K562 (cell line): ENCODE measurements at regions not wholly inside any gene's neighbourhood (a gene's known extent, or its start where the extent isn't known, plus 50 kb on each side); places are given as distances from the start of the nearest gene placed in this dataset.

ENCODE experiments used
- ATAC-seq: fragments of 200-7000 bp; cut with Tn5 transposase; 3 replicates; pipeline ENCODE4 v1.9.1; 2020; ENCODE audit warnings: moderate library complexity
- BruUV-seq: library from RNA; stranded (reverse); fragments of 400-500 nt; replicated peaks from 2 replicates; lab custom pipeline; 2021; lab: Mats Ljungman, UMichigan
- CTCF ChIA-PET: fragments of 300-600 bp; formaldehyde crosslinking; extraction: SDS; loops from one replicate; lab custom pipeline; 2021; ENCODE audit warnings: low intra/inter-chr PET ratio; lab: Yijun Ruan, JAX
- POLR2A ChIA-PET: fragments of 300-600, 350-650 bp; sonication (Branson Sonifier 250); formaldehyde crosslinking; extraction: SDS; loops from one replicate; lab custom pipeline; 2021; ENCODE audit warnings: antibody characterized with exemption, inconsistent platforms; lab: Yijun Ruan, JAX
- DNase-seq, 4 experiments: peaks; one replicate each; pipeline versions ENCODE4 v3.0.0 to v3.0.0-alpha.2; 2011 to 2018; ENCODE audit warnings: low spot score in 3 of 4, mixed read lengths in 3 of 4; ENCODE audit errors: extremely low read depth in 1 of 4
- FAIRE-seq: peaks from 2 replicates; lab custom pipeline; 2011; peaks lifted over from hg19 to GRCh38; lab: Jason Lieb, UNC
- H2AFZ ChIP-seq: 2 replicates; pipeline ENCODE4 v1.6.0; 2011; ENCODE audit warnings: low read depth, low read length, control low read depth, inconsistent platforms
- H3K27ac ChIP-seq: fragments of 200-600 bp; 3 replicates; pipeline ENCODE4 v1.8.0; 2011; ENCODE audit warnings: low read depth, mild to moderate bottlenecking, control low read depth, inconsistent platforms, low read length, moderate library complexity, mixed read lengths; ENCODE audit errors: extremely low read depth
- H3K27me3 ChIP-seq, 2 experiments: fragments of 300-600 bp in 1 of 2; 2 replicates in 1 of 2; 3 replicates in 1 of 2; pipeline versions ENCODE4 v1.6.0 to v1.8.0; 2011; ENCODE audit warnings: inconsistent platforms in 2 of 2, low read length in 2 of 2, mild to moderate bottlenecking in 1 of 2, mixed read lengths in 1 of 2, moderate library complexity in 1 of 2; ENCODE audit not compliant: control insufficient read depth in 2 of 2, insufficient read depth in 2 of 2
- H3K36me3 ChIP-seq: fragments of 300-600 bp; 3 replicates; pipeline ENCODE4 v1.8.0; 2011; ENCODE audit warnings: mild to moderate bottlenecking, low read length, inconsistent platforms; ENCODE audit not compliant: control insufficient read depth, insufficient read depth
- H3K4me1 ChIP-seq, 2 experiments: fragments of 200-600 bp in 1 of 2; replicated peaks in 1 of 2; 2 replicates in 1 of 2; 3 replicates in 1 of 2; pipeline versions ENCODE4 v1.5.1 to v1.8.0; 2011; ENCODE audit warnings: inconsistent platforms in 2 of 2, low read length in 2 of 2, mild to moderate bottlenecking in 1 of 2, mixed read lengths in 1 of 2, moderate library complexity in 1 of 2; ENCODE audit not compliant: control insufficient read depth in 2 of 2, insufficient read depth in 2 of 2
- H3K4me2 ChIP-seq: 2 replicates; pipeline ENCODE4 v1.6.1; 2011; ENCODE audit warnings: low read length, control low read depth, inconsistent platforms, mixed read lengths; ENCODE audit not compliant: insufficient read depth
- H3K4me3 ChIP-seq: fragments of 200-600 bp; sonication (generic), shearing (Covaris generic); 2 replicates; pipeline ENCODE4 v1.5.1; 2016; ENCODE audit warnings: control low read depth, inconsistent platforms
- H3K79me2 ChIP-seq: fragments of 200-600 bp; 3 replicates; pipeline ENCODE4 v1.8.0; 2011; ENCODE audit warnings: low read length, inconsistent platforms; ENCODE audit not compliant: control insufficient read depth, insufficient read depth
- H3K9ac ChIP-seq, 2 experiments: 2 replicates each; pipeline versions ENCODE4 v1.6.0 to v1.6.1; 2011; ENCODE audit warnings: low read depth in 2 of 2, low read length in 2 of 2, control low read depth in 1 of 2, inconsistent platforms in 1 of 2, mild to moderate bottlenecking in 1 of 2, mixed read lengths in 1 of 2; ENCODE audit not compliant: insufficient read depth in 1 of 2
- H3K9me1 ChIP-seq: one replicate; pipeline ENCODE4 v1.6.0; 2011; ENCODE audit warnings: inconsistent platforms, mild to moderate bottlenecking, low read length, moderate library complexity; ENCODE audit not compliant: control insufficient read depth, insufficient read depth
- H3K9me3 ChIP-seq: replicated peaks from 2 replicates; pipeline ENCODE4 v1.5.1; 2011; ENCODE audit warnings: low read depth, low read length, inconsistent platforms; ENCODE audit not compliant: control insufficient read depth, insufficient read depth
- H4K20me1 ChIP-seq: replicated peaks from 2 replicates; pipeline ENCODE4 v1.6.1; 2011; ENCODE audit warnings: low read length, inconsistent platforms, mixed read lengths; ENCODE audit not compliant: control insufficient read depth, insufficient read depth
- CLOCK ChIP-seq: fragments of 250-450 bp; sonication (Bioruptor Pico); IDR thresholded peaks from 2 replicates; pipeline ENCODE4 v1.4.0; 2020; ENCODE audit warnings: mild to moderate bottlenecking, moderate library complexity, borderline replicate concordance
- DIDO1 ChIP-seq: fragments of 450-650 bp; IDR thresholded peaks from 2 replicates; pipeline ENCODE4 v1.6.1; 2016; ENCODE audit warnings: low read depth, missing biosample characterization, missing genetic modification characterization
- ETV5 ChIP-seq: sonication (generic); formaldehyde crosslinking; IDR thresholded peaks from 2 replicates; pipeline ENCODE4 v1.4.0; 2020; ENCODE audit warnings: low read depth, mild to moderate bottlenecking, missing genetic modification reagents
- GATAD2A ChIP-seq: fragments of 450-650 bp; IDR thresholded peaks from 2 replicates; pipeline ENCODE4 v1.6.1; 2017
- JUN ChIP-seq, 2 experiments: sonication (generic) in 1 of 2; formaldehyde crosslinking in 1 of 2; IDR thresholded peaks; 2 replicates each; pipeline versions ENCODE4 v1.6.1 to v1.8.0; 2012 to 2022; ENCODE audit warnings: borderline replicate concordance in 2 of 2, mild to moderate bottlenecking in 2 of 2, improper control_type of control experiment in 1 of 2, low read depth in 1 of 2, low read length in 1 of 2, missing genetic modification reagents in 1 of 2
- MLLT1 ChIP-seq, 2 experiments: fragments of 450-650 bp; IDR thresholded peaks; 2 replicates each; pipeline ENCODE4 v1.6.1; 2016
- NCOA1 ChIP-seq: fragments of 450-650 bp; IDR thresholded peaks from 2 replicates; pipeline ENCODE4 v1.6.1; 2016; ENCODE audit warnings: low read depth
- NRF1 ChIP-seq, 2 experiments: fragments of 450-650 bp; IDR thresholded peaks in 1 of 2; conservative IDR thresholded peaks in 1 of 2; 2 replicates each; pipeline ENCODE4 v1.6.1; 2014; ENCODE audit warnings: mild to moderate bottlenecking in 2 of 2
- RBM25 ChIP-seq: fragments of 200-400 bp; formaldehyde crosslinking; IDR thresholded peaks from 2 replicates; pipeline ENCODE4 v1.6.1; 2018; ENCODE audit warnings: low read length, low read depth, moderate library complexity; ENCODE audit not compliant: severe bottlenecking
- SIN3A ChIP-seq, 2 experiments: fragments of 150-350 bp in 1 of 2; IDR thresholded peaks; 2 replicates each; pipeline ENCODE4 v1.6.1; 2011 to 2016; ENCODE audit warnings: borderline replicate concordance in 2 of 2, low read depth in 2 of 2, low read length in 2 of 2, mild to moderate bottlenecking in 2 of 2, moderate library complexity in 2 of 2; ENCODE audit not compliant: control insufficient read depth in 1 of 2
- SMC3 ChIP-seq: conservative IDR thresholded peaks from 2 replicates; pipeline ENCODE4 v1.6.1; 2011; ENCODE audit warnings: low read depth, low read length, improper control_type of control experiment; ENCODE audit not compliant: insufficient read depth
- TAL1 ChIP-seq: fragments of 450-650 bp; IDR thresholded peaks from 2 replicates; pipeline ENCODE4 v1.6.1; 2016; ENCODE audit warnings: mild to moderate bottlenecking
- TOE1 ChIP-seq, 2 experiments: fragments of 450-650 bp in 1 of 2; sonication (generic) in 1 of 2; formaldehyde crosslinking in 1 of 2; IDR thresholded peaks; 2 replicates each; pipeline versions ENCODE4 v1.7.1 to v1.8.0; 2016 to 2022; ENCODE audit warnings: borderline replicate concordance in 2 of 2, mild to moderate bottlenecking in 2 of 2, antibody characterized with exemption in 1 of 2, inconsistent platforms in 1 of 2, low read depth in 1 of 2, missing genetic modification reagents in 1 of 2, moderate library complexity in 1 of 2
- ZBTB26 ChIP-seq: fragments of 450-650 bp; formaldehyde crosslinking; IDR thresholded peaks from 2 replicates; pipeline ENCODE4 v1.4.0; 2022; ENCODE audit warnings: missing genetic modification characterization
- ZNF143 ChIP-seq: sonication (generic); formaldehyde crosslinking; IDR thresholded peaks from 2 replicates; pipeline ENCODE4 v1.9.0; 2022; ENCODE audit warnings: mild to moderate bottlenecking, missing genetic modification reagents
- ZNF431 ChIP-seq: sonication (generic); formaldehyde crosslinking; IDR thresholded peaks from 2 replicates; pipeline ENCODE4 v1.8.0; 2022; ENCODE audit warnings: mild to moderate bottlenecking, missing genetic modification reagents
- ZNF785 ChIP-seq: fragments of 250-450 bp; sonication (Bioruptor Pico); IDR thresholded peaks from 2 replicates; pipeline ENCODE4 v1.4.0; 2020; ENCODE audit warnings: mild to moderate bottlenecking
- WGBS: fragments of 100-300 bp; shearing (Covaris generic); methylation state at CpG from one replicate; pipeline ENCODE4 v1.1.6; 2016; ENCODE audit warnings: low coverage, mixed read lengths; ENCODE audit not compliant: insufficient coverage; ENCODE audit errors: missing lambda C conversion rate; 5-methylcytosine and 5-hydroxymethylcytosine counted together
- in situ Hi-C: fragments of 300-500 bp; cut with MboI; formaldehyde crosslinking; loops from 4 replicates; pipeline ENCODE4 v1.15.0; 2018; ENCODE audit warnings: inconsistent platforms, mixed read lengths
- intact Hi-C: fragments of 100-400 bp; cut with micrococcal nuclease; formaldehyde crosslinking; loops from 2 replicates; pipeline ENCODE4 v1.14.2; 2022

- Histone ChIP-seq H3K4me1 (no peaks in the 10 kb centered on the region), H2AFZ (no peak overlapping the region), H3K27ac (no peak overlapping the region), H3K4me2 (no peak overlapping the region), H3K36me3 (no peaks in the 10 kb centered on the region), H3K79me2 (no peaks in the 10 kb centered on the region), H3K9me3 (no peaks in the 10 kb centered on the region), H3K4me3 (no peak overlapping the region), H3K9ac (no peak overlapping the region), H4K20me1 (no peaks in the 10 kb centered on the region), H3K27me3 (no peaks in the 10 kb centered on the region), H3K9me1 (no peaks in the 10 kb centered on the region)
- FAIRE-seq (no peak), ATAC-seq (no peak), DNase-seq (no peak)
- no TSS peak for BruUV-seq
- CTCF ChIA-PET, result no interaction called here
- intact Hi-C loops, result no loop called here
- TF ChIP-seq RBM25 (no peak), ETV5 (CRISPR knock-in tag) (no peak), TAL1 (no peak), ZNF431 (CRISPR knock-in tag) (no peak), CLOCK (no peak), ZNF785 (CRISPR knock-in tag) (no peak), ZBTB26 (CRISPR knock-in tag) (no peak), GATAD2A (no peak), ZNF143 (CRISPR knock-in tag) (no peak), NCOA1 (no peak), SIN3A (IDR thresholded peaks at IDR 0.05; ENCODE audit: borderline replicate concordance in 2 of 2, control insufficient read depth in 1 of 2, low read depth in 2 of 2, low read length in 2 of 2) (no peak), SMC3 (no peak), TOE1 (IDR thresholded peaks at IDR 0.05; ENCODE audit: borderline replicate concordance) (no peak), TOE1 (CRISPR knock-in tag; IDR thresholded peaks at IDR 0.05; ENCODE audit: borderline replicate concordance, low read depth) (no peak), MLLT1 (IDR thresholded peaks at IDR 0.05) (no peak), DIDO1 (tag) (no peak), JUN (IDR thresholded peaks at IDR 0.05; ENCODE audit: borderline replicate concordance, low read depth, low read length) (no peak), JUN (CRISPR knock-in tag; IDR thresholded peaks at IDR 0.05; ENCODE audit: borderline replicate concordance) (no peak), NRF1 (conservative IDR thresholded peaks at IDR 0.05 in 1 of 2, IDR thresholded peaks at IDR 0.05 in 1 of 2) (no peak)
- 0% methylated on average over 1 of the region's 1 CpG for WGBS
- in situ Hi-C loops, result no loop called here
- POLR2A ChIA-PET, result no interaction called here
These were observed 1303.8 kb upstream of the NRXN1 start for GRCh38 chr2:52335727-52336126.
